HG03558 (cell line): ENCODE measurements at regions not wholly inside any gene's neighbourhood (a gene's known extent, or its start where the extent isn't known, plus 50 kb on each side); places are given as distances from the start of the nearest gene placed in this dataset.
"Not testable (repeated sequence)": the region's sequence is repeated elsewhere in the genome, so short reads cannot be mapped to it uniquely, and the experiment has no call there.

ENCODE experiments used
- ATAC-seq: cut with Tn5 transposase; IDR thresholded peaks from one replicate; pipeline ENCODE4 v1.9.1; 2021; ENCODE audit warnings: moderate number of reproducible peaks; ENCODE audit not compliant: unreplicated experiment; ENCODE audit errors: extremely low read depth

DNA sequence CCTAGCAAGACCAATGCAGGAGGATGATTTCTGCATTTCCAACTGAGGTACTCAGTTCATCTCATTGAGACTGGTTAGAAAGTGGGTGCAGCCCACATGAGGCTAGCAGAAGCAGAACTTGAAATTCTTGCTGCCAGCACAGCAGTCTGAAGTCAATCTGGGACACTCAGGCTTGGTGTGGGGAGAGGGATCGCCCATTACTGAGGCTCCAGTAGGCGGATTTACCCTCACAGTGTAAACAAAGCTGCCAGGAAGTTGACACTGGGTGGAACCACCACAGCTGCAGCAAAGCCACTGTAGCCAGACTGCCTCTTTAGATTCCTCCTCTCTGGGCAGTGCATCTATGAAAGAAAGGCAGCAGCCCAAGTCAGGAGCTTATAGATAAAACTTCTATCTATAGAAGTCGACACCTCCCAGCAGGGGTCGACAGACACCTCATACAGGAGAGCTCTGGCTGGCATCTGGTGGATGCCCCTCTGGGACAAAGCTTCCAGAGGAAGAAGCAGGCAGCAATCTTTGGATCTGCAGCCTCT, 1793.4 kb downstream of the OLFM4 start:
- ATAC-seq = not testable (repeated sequence)

DNA sequence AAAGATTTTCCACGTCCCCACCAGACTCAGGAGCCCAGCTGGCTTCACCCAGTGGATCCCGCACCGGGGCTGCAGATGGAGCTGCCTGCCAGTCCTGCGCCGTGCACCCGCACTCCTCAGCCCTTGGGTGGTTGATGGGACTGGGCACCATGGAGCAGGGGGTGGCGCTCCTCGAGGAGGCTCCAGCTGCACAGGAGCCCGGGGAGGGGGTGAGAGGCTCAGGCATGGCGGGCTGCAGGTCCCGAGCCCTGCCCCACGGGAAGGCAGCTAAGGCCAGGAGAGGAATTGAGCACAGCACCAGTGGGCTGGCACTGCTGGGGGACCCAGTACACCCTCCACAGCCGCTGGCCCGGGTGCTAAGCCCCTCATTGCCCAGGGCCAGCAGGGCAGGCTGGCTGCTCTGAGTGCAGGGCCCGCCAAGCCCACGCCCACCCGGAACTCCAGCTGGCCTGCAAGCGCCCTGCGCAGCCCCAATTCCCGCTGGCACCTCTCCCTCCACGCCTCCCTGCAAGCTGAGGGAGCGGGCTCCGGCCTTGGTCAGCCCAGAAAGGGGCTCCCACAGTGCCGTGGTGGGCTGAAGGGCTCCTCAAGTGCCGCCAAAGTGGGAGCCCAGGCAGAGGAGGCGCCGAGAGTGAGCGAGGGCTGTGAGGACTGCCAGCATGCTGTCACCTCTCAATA, 1800.9 kb downstream of the OLFM4 start:
- ATAC-seq = not testable (repeated sequence)

DNA sequence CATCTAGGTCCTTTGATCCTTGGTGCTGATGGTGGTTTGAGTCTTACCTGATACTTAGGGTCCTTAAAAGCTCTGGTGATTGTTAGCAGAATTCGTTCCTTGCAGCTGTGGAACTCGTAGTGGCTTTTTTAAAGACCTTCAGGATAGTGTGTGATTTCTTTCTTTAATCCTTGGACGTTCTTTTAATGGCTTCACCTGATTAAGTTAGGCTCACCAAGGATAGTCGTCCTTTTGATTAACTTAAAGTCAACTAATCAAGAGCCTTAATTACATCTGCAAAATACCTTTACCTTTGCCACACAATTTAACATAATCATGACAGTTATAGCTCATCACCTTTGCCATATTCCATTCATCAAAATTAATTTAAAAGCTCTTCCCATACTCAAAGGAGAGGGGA, 1807.7 kb downstream of the OLFM4 start:
- no peak for ATAC-seq

DNA sequence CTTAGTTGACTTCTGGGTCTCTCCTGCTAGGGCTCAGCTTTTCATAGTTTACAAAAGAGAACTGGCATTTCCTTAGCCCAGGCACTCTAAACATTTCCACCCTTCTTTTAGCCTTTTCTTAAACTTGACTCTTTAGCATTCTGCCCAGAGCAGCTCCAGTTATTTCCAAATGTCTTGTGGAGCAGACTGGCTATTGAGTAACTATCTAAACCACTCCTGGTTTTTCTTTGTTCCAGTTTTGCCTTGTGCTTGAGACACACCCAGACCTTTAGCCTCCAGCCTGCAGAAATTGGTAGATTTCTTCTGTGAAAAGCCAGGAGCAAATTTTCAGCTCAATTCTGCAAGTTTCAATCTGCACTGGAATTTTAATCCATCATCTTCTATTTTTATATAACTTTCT, 1813.1 kb downstream of the OLFM4 start:
- no peak for ATAC-seq

DNA sequence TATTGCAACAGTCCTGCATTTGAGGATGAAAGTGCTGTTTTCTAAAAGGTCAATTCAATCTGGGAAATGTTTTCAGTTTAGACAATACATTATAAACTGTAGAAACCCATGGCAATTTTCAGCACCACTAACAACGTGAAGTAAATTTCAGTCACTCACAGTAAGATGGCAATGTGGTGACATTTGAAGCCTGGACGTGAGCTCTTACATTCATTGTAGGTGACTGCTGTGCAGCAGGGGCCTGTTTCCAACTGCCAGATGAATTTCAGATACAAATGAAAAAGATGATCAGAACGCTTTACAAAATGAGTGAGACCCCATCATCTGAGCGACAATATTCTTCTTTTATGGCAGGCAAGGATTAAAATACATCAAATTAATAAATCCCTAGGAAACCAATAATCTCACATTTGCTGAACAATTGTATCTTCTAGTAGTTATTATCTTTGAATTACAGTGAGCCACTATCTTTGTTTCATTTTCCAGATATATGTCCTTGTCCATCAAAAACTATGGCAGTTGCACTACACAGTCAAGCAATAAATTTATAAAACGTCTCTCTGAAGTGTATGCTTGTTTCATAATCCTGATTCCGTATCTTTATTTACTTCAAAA, 1816.8 kb downstream of the OLFM4 start:
- ATAC-seq = no peak

DNA sequence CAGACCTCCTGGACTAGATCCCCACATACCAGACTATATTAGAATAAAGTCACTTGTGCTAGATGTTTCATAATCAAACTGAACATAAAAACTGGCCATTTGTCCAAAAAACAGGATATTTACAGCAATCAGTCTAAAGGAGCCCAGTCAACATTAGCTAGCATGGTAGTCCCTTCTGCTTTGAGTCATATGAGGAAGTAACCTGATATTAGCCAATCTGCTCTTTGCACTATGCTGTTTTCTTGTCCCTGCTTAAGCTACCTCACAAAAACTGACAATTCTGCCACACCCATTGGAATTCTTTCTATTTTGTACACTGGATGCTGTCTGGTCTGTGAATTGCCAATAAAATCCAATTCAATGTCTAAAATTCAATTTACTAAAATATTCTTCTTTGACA, 1824.2 kb downstream of the OLFM4 start:
- ATAC-seq = no peak

DNA sequence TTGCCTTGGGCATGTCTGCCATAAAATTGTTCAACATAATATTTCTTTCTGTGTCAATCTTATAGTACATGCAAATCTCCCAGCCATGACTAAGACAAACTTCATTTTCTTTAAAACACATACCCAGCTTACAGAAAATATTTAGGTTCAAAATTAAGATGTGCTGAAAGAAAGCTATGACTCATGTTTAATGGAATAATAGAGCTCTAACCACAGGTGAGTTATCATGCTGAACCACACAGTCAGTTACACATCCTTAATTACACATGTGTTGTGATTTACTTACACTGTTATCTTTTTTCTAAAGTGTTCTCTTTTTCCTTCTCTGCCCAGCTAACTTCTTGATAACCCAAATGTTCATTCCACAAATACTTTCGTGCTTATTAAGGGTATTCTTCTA, 1831.2 kb downstream of the OLFM4 start:
- ATAC-seq = no peak

DNA sequence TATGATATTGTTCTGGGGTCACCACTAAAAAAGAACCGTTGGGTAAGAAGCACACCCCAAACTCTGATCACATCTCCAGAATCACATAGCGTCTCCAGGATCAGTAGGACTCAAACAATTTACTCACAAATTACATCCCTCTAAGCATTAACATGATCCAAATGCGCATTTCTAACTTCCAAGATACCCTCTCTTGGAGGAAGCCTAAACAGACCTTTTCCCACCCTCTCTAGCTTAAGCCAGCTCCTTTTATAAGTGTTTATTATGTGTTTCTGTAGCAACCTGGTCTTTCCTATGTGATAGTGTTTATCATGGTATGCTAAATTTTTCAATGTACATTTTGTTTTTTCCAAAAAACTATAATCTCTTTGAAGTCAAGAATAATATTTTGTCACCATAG, 1846.5 kb downstream of the OLFM4 start:
- no peak for ATAC-seq

DNA sequence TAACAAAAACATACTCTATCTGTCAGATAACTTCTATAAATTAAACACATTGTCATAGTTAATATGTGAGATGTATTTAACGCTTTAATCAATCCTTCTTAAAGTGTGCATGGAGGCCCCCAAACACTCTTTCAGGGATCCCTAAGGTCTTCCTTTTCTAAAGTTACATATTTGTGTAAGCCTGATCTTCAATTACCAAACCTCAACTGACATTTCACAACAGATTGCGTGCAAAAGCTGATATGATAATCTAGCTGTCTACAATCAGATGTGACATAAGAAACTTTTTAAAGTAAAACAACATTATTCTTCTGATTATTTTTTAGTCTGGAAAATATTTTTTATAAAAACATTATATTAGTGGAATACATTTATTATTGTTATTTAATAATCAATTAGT, 1850.4 kb downstream of the OLFM4 start:
- no peak for ATAC-seq

DNA sequence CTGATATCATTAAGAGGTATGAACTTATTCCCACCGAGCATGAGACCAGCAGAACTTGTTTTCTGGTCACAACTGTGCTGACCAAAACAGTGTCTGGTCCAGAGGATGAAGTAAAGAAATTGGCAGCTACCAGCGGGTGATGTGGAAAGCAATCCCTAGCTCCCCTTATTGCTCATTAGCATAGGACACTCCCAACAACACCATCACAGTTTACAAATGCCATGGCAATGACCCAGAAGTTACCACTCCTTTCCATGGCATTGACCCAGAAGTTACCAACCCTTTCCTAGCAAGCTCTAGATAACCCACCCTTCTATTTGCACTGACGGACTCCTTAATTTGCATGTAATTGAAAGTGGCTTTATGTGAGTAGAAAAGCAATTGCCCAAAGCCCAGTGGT, 1856.1 kb downstream of the OLFM4 start:
- no peak for ATAC-seq

DNA sequence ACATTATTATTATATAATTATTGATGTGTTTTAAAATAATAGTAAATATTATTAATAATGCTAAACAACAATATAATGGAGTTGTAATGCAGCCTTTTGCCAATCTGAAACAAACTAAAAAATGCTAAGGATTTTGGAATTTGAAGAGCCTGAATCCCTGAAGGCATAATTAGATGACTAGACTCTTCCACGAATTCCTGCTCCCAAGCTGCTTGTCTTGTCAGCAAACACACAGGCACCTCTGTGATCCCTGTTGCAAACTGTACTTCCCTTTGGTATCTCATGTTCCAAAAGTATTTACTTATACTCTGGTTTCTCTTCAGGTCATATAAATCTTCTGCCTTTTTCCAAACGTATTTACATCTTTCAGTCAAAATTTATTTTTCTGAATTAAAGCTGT, 1862.4 kb downstream of the OLFM4 start:
- ATAC-seq = no peak

DNA sequence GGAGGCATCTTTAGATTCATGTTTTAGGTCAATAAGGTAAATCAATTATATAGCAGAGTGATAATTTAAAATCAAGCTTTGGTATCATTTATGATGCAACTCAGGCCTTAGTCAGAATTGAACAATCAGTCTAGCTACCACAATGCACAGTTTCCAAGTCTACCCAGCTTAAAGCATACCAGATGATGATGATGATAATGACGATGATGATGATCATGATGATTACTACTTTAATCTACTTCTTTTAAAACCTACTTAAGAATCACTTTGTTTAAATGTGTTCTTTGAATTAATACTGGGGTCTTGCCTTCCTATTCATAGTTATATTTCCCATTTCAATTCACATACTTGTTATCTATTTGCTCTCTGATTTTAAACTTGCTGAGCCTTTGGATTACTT, 1872.7 kb downstream of the OLFM4 start:
- ATAC-seq = no peak

DNA sequence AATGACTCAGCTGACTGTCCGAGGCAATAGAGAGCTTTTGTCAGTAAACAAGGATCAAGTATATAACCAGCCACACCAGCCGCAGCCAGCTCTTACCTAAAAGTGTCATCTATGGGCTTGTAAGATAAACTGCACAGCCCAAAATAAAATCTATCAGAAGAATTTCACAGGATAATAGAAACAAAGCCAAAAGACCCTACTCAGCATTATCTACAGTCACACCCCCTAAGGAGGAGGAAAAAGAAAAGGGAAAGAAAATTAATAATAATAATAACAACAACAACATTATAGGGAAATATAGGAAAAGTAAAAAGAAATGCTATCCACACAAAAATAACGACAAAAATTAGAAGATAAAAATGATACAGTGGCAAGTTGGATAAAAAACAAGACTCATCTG, 1883.8 kb downstream of the OLFM4 start:
- ATAC-seq = no peak

DNA sequence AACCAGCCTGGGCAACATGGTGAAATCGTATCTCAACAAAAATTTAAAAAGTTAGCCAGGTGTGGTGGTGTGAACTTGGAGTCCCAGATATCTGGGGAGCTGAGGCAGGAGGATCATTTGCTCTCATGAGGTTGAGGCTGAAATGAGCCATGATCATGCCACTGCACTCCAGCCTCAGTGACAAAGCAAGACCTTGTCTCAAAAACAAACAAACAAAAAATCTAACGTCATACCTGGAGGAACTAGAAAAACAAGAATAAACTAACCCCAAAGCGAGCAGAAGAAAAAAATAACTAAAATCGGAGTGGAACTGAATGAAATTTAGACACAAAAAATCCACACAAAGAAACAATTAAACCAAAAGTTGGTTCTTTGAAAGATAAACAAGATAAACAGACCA, 1885.1 kb downstream of the OLFM4 start:
- ATAC-seq = no peak

DNA sequence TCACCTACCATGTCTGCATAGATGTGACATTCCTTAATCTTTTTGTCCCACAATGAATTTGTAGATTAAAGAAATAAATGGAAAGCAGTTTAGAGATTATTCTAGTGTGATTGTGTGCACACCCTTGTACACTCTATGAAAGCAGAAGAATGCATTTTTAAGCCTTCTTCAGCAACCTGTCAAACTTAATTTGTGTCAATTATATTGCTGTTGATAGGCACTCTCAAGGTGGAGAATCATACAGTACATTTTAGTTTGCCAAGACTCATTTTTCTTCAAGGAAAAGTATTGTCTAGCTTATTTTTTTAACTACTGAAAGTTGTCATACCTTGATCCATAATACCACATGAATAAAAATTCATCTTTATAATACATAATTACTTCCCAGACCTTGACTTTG, 1898.9 kb downstream of the OLFM4 start:
- ATAC-seq = no peak

DNA sequence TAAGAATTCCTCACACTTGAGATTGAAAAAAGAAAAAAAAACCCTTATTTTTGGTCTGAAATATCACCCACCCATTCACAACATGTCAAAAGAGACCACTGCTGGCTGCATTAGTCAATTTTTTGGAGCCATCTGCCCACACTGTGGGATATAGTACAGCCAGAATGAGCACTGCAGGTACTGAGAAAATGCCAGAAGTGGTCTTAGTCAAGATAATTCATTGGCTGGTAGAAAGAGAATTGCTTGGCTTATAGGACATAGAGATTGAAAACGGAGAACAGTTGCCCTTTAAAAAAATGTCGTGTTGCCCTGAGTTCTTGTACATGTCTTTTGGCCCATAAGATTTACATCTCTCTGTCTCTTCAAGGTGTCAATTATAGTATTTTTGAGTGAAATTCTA, 1899.5 kb downstream of the OLFM4 start:
- ATAC-seq = no peak

DNA sequence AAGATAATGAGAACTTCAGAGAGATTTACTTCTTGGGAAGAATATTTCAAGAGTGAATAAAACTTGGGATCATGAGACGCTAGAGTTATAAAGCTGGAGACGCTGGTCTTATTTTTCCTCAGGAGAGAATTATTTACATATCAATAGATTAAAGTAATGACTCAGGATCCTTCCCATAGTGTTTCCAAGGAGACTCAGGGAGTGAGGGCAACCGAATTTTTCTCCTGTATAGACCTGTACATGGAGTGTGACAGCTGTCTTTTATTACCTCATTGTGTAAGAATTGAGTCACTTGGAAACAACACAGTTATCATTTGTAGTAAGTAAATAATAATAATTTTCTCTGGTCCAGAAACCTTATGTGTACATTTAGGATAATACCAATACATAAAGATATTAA, 1905.5 kb downstream of the OLFM4 start:
- ATAC-seq = no peak

DNA sequence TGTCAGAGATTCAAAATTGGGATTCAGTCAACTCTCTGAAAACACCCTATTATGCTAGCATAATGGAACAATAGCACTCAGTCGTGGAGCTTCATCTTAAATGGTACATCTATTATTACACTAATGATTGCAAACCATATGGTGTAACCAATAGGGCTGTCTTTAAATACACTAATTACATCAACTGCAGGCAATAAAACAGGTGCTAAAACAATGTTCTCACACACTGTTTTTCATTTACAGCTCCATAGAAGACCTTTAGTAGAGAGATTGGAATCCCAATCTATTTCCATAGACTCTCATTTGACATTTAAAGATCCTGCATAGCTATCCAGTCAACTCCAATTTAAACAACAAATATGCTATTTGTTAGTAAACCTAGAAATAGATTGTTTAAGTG, 1917.4 kb downstream of the OLFM4 start:
- no peak for ATAC-seq

DNA sequence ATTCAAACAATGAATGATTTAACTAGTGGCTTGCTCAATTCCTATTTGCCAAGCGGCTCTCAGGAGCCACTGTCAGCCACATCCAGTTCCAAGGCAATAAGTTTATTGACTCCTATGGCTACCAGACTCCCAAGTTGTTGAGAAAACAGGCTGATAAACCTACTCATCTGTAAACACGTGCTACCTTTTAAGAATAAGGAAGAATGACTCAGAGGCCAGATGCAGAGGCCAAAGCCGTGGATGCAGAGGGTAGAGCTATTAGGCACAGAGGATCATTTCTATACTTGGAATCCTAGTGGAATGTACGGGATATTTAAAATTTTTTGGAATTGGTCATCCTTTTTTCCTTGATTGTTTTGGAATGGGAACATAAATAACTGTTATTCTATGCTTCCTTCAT, 1921.1 kb downstream of the OLFM4 start:
- no peak for ATAC-seq

DNA sequence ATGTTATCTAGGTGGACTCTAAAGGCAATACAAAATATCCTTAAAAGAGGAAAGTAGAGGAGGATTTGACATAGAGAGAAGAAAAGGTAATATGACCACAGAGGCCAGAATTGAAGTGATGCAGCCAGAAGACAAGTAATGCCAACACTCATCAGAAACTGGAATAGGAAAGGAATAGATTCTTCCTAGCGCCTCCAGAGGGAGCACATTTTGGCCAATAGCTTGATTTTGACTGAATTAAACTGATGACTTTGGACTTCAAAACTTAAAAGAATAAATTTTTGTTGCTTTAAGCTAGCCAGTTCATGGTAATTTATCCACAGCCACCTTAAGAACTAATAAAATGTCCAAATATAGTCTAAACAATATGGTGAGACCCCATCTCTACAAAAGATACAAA, 1921.9 kb downstream of the OLFM4 start:
- ATAC-seq = no peak

DNA sequence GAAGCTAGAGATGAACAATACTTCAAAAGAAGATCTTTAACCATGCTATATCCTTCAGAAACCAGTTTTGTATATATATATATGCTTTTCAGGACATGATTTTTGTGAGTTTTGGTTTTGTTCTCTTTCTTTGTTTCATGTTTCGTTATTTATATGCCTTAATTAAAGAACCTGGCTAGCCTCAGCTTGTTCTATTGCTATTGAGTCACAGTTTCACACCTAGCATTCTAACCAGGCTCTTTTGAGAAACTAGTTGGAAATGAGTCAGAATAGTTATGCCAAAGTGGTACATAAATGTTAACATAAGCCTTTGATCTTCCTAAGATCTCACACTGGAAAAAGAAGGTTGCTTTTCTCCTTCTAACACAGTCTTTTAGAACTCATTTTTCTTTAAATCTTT, 1925.2 kb downstream of the OLFM4 start:
- ATAC-seq = no peak

DNA sequence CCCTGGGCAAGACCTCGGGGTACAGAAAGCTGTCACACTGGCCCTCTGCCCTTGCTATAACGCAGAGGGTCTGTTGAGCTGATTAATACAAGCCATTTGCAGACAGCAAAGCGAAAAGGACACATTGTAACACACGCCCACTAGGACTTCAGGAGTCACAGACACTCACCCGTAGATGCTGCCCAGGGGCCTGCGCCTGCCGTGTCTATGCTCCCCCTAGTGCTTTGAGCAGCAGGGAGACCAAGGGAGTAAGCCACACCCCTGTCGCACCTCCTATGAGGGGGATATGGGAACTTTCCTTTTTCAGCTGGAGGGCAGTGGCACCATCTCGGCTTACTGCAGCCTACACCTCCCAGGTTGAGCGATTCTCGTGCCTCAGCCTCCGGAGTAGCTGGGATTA, 1930.2 kb downstream of the OLFM4 start:
- no peak for ATAC-seq
